ENCODE measurements at regions not wholly inside any gene's neighbourhood (a gene's known extent, or its start where the extent isn't known, plus 50 kb on each side); places are given as distances from the start of the nearest gene placed in this dataset.

GRCh38 chr2:41222593-41222992 lies 770.7 kb upstream of the SLC8A1 start:
- Histone ChIP-seq H3K4me3 (ENCODE audit: insufficient read depth, low read depth, low read length) (no peak overlapping the region), H3K27me3 (ENCODE audit: control insufficient read depth, insufficient read depth, low read length) (no peaks in the 10 kb centered on the region), H3K36me3 (replicated peaks; ENCODE audit: control insufficient read depth, insufficient read depth, low read length) (no peaks in the 10 kb centered on the region)
- no peak for DNase-seq

- Histone ChIP-seq H3K36me3 (replicated peaks; ENCODE audit: control insufficient read depth, insufficient read depth, low read length) (no peaks in the 10 kb centered on the region), H3K27me3 (ENCODE audit: control insufficient read depth, insufficient read depth, low read length) (no peaks in the 10 kb centered on the region), H3K4me3 (ENCODE audit: insufficient read depth, low read depth, low read length) (no peak overlapping the region)
- DNase-seq: peak; percentile 2
These were observed 782.2 kb upstream of the SLC8A1 start for GRCh38 chr2:41234093-41234492.

- Histone ChIP-seq H3K4me3 (ENCODE audit: insufficient read depth, low read depth, low read length) (no peak overlapping the region), H3K36me3 (replicated peaks; ENCODE audit: control insufficient read depth, insufficient read depth, low read length) (no peaks in the 10 kb centered on the region), H3K27me3 (ENCODE audit: control insufficient read depth, insufficient read depth, low read length) (no peaks in the 10 kb centered on the region)
- no peak for DNase-seq
These were observed 789.6 kb upstream of the SLC8A1 start for GRCh38 chr2:41241325-41242000.

- DNase-seq: no peak
- Histone ChIP-seq H3K27me3 (ENCODE audit: control insufficient read depth, insufficient read depth, low read length) (no peaks in the 10 kb centered on the region), H3K36me3 (replicated peaks; ENCODE audit: control insufficient read depth, insufficient read depth, low read length) (no peaks in the 10 kb centered on the region), H3K4me3 (ENCODE audit: insufficient read depth, low read depth, low read length) (no peak overlapping the region)
These were observed 790.1 kb upstream of the SLC8A1 start for GRCh38 chr2:41242001-41242331.

GRCh38 chr2:41267929-41268659 lies 779.7 kb upstream of the PKDCC start:
- Histone ChIP-seq H3K4me3 (ENCODE audit: insufficient read depth, low read depth, low read length) (no peak overlapping the region), H3K27me3 (ENCODE audit: control insufficient read depth, insufficient read depth, low read length) (no peaks in the 10 kb centered on the region), H3K36me3 (replicated peaks; ENCODE audit: control insufficient read depth, insufficient read depth, low read length) (no peaks in the 10 kb centered on the region)
- DNase-seq: no peak

GRCh38 chr2:41283079-41283775 lies 764.6 kb upstream of the PKDCC start:
- no peak overlapping the region for H3K4me3 ChIP-seq (ENCODE audit: insufficient read depth, low read depth, low read length)
- DNase-seq: peak; percentile 4
- H3K27me3 ChIP-seq (ENCODE audit: control insufficient read depth, insufficient read depth, low read length): no peaks in the 10 kb centered on the region
- H3K36me3 ChIP-seq (replicated peaks; ENCODE audit: control insufficient read depth, insufficient read depth, low read length): no peaks in the 10 kb centered on the region

GRCh38 chr2:41293491-41293890 lies 754.3 kb upstream of the PKDCC start:
- Histone ChIP-seq H3K4me3 (ENCODE audit: insufficient read depth, low read depth, low read length) (no peak overlapping the region), H3K27me3 (ENCODE audit: control insufficient read depth, insufficient read depth, low read length) (no peaks in the 10 kb centered on the region), H3K36me3 (replicated peaks; ENCODE audit: control insufficient read depth, insufficient read depth, low read length) (no peaks in the 10 kb centered on the region)
- no peak for DNase-seq

- H3K36me3 ChIP-seq (replicated peaks; ENCODE audit: control insufficient read depth, insufficient read depth, low read length): no peaks in the 10 kb centered on the region
- H3K27me3 ChIP-seq (ENCODE audit: control insufficient read depth, insufficient read depth, low read length): no peaks in the 10 kb centered on the region
- DNase-seq: no peak
- H3K4me3 ChIP-seq (ENCODE audit: insufficient read depth, low read depth, low read length): no peak overlapping the region
These were observed 753.5 kb upstream of the PKDCC start for GRCh38 chr2:41294331-41294730.

GRCh38 chr2:41313082-41313481 lies 734.7 kb upstream of the PKDCC start:
- DNase-seq: no peak
- Histone ChIP-seq H3K4me3 (ENCODE audit: insufficient read depth, low read depth, low read length) (no peak overlapping the region), H3K36me3 (replicated peaks; ENCODE audit: control insufficient read depth, insufficient read depth, low read length) (no peaks in the 10 kb centered on the region), H3K27me3 (ENCODE audit: control insufficient read depth, insufficient read depth, low read length) (no peaks in the 10 kb centered on the region)

GRCh38 chr2:41314511-41315070 lies 733.2 kb upstream of the PKDCC start:
- DNase-seq: no peak
- no peaks in the 10 kb centered on the region for H3K36me3 ChIP-seq (replicated peaks; ENCODE audit: control insufficient read depth, insufficient read depth, low read length)
- H3K4me3 ChIP-seq (ENCODE audit: insufficient read depth, low read depth, low read length): no peak overlapping the region
- H3K27me3 ChIP-seq (ENCODE audit: control insufficient read depth, insufficient read depth, low read length): no peaks in the 10 kb centered on the region

GRCh38 chr2:41319437-41319836 lies 728.4 kb upstream of the PKDCC start:
- Histone ChIP-seq H3K27me3 (ENCODE audit: control insufficient read depth, insufficient read depth, low read length) (no peaks in the 10 kb centered on the region), H3K4me3 (ENCODE audit: insufficient read depth, low read depth, low read length) (no peak overlapping the region), H3K36me3 (replicated peaks; ENCODE audit: control insufficient read depth, insufficient read depth, low read length) (no peaks in the 10 kb centered on the region)
- no peak for DNase-seq

GRCh38 chr2:41320491-41320890 lies 727.3 kb upstream of the PKDCC start:
- DNase-seq: no peak
- Histone ChIP-seq H3K36me3 (replicated peaks; ENCODE audit: control insufficient read depth, insufficient read depth, low read length) (no peaks in the 10 kb centered on the region), H3K27me3 (ENCODE audit: control insufficient read depth, insufficient read depth, low read length) (no peaks in the 10 kb centered on the region), H3K4me3 (ENCODE audit: insufficient read depth, low read depth, low read length) (no peak overlapping the region)

- DNase-seq: no peak
- Histone ChIP-seq H3K4me3 (ENCODE audit: insufficient read depth, low read depth, low read length) (no peak overlapping the region), H3K27me3 (ENCODE audit: control insufficient read depth, insufficient read depth, low read length) (no peaks in the 10 kb centered on the region), H3K36me3 (replicated peaks; ENCODE audit: control insufficient read depth, insufficient read depth, low read length) (no peaks in the 10 kb centered on the region)
These were observed 726.5 kb upstream of the PKDCC start for GRCh38 chr2:41321351-41321750.

- Histone ChIP-seq H3K36me3 (replicated peaks; ENCODE audit: control insufficient read depth, insufficient read depth, low read length) (no peaks in the 10 kb centered on the region), H3K4me3 (ENCODE audit: insufficient read depth, low read depth, low read length) (no peak overlapping the region), H3K27me3 (ENCODE audit: control insufficient read depth, insufficient read depth, low read length) (no peaks in the 10 kb centered on the region)
- peak; percentile 26 for DNase-seq
These were observed 721.0 kb upstream of the PKDCC start for GRCh38 chr2:41326851-41327250.

GRCh38 chr2:41329040-41329439 lies 718.8 kb upstream of the PKDCC start:
- no peak overlapping the region for H3K4me3 ChIP-seq (ENCODE audit: insufficient read depth, low read depth, low read length)
- H3K27me3 ChIP-seq (ENCODE audit: control insufficient read depth, insufficient read depth, low read length): no peaks in the 10 kb centered on the region
- H3K36me3 ChIP-seq (replicated peaks; ENCODE audit: control insufficient read depth, insufficient read depth, low read length): no peaks in the 10 kb centered on the region
- no peak for DNase-seq
